Tibial nerve (tissue), 3 donors: ENCODE measurements at regions not wholly inside any gene's neighbourhood (a gene's known extent, or its start where the extent isn't known, plus 50 kb on each side); places are given as distances from the start of the nearest gene placed in this dataset.

Source experiments
- CTCF ChIP-seq, 5 experiments: fragments of 200-600 bp in 3 of 5; fragments of 450-650 bp in 2 of 5; sonication (generic) in 3 of 5; IDR thresholded peaks; one replicate each; pipeline ENCODE4 v1.5.1; 2016 to 2019; ENCODE audit warnings: antibody characterized with exemption in 5 of 5, mild to moderate bottlenecking in 3 of 5, moderate library complexity in 2 of 5
- POLR2A ChIP-seq, 2 donors: fragments of 450-650 bp; IDR thresholded peaks; one replicate each; pipeline ENCODE4 v1.6.1; 2017; ENCODE audit warnings: antibody characterized with exemption in 2 of 2, mild to moderate bottlenecking in 2 of 2, moderate library complexity in 2 of 2

DNA sequence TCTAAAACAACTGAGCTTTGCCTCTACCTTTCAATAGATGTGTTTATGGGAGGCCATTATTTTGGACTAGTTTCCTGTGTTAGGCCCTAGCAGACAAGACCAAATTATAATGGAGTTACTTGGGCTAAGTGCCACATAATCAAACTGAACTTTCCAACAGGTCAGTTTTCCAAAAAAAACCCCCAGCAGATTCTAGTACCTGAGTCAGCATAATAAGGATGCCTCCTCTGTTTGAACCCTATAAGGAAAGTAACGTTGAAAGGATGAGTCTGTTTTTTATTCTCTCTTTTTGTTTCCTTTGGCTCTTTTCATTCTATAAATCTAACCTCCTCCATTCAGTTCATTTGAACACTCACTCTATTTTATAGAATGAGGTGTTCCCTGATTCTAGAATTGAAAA lies 148.1 kb upstream of the FAM3C start:
- TF ChIP-seq CTCF (IDR thresholded peaks at IDR 0.05) (no peak), POLR2A (IDR thresholded peaks at IDR 0.05) (no peak)
